NCI-H2171 (cell line): ENCODE measurements at regions not wholly inside any gene's neighbourhood (a gene's known extent, or its start where the extent isn't known, plus 50 kb on each side); places are given as distances from the start of the nearest gene placed in this dataset.

Experiments
- DNase-seq: peaks from one replicate; lab custom pipeline; 2025; lab: John Stamatoyannopoulos, UW

DNA sequence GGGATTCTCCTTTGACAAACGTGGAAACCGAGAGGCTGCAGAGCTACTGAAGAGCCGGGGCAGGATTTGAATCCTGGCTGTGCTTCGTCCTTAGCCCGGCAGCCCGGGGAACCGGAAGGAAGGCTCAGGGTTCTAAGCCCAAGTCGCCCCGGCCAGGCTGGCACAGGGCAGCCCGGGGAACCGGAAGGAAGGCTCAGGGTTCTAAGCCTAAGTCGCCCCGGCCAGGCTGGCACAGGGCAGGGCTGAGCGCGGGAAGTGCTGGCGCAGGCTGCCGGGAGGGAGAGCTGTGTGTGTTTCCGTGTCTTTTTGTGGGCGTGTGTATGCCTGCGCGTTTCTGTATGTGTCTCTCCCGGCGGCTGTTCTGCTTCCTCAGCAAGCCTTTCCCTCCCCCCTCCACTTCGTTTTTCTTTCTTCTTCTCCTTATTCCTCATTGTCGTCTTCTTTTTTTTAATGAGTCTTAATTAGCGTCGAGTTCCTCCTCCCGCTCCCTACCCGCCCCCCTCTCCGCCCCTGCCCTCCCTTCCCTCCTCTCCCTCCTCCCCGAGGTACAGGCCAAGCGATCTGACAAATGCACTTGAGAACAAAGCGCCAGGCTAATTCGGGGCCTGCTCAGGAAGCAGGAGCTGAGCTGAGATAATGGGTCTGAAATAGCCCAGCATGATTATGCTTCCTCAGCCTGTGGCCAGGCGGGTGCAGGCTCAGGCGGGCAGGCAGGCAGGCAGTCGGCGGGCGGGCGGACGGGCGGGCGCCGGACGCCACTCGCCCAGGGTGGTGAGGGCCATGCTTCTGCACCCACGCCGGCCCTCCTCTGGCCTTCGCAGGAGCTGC is 65.9 kb downstream of the EFNB1 start:
- no peak for DNase-seq

DNA sequence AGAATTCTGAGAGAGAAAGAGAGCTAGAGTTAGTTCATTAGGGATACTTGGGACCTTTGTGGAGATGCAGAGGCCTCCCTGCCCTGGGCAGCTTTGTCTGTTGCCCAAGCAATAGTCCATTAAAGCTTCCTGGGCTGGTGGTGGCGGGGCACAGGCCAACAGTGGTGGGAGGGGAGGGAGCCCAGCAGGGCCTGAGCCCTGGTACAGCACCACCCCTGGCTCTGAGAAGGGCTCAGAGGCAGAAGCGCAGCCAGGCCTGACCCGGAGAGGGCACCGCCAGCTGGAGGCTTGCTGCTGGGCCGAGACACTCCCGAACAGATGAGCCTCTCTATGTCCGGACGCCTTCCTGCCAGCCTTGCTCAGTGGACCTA is 65.3 kb downstream of the EFNB1 start:
- no peak for DNase-seq

DNA sequence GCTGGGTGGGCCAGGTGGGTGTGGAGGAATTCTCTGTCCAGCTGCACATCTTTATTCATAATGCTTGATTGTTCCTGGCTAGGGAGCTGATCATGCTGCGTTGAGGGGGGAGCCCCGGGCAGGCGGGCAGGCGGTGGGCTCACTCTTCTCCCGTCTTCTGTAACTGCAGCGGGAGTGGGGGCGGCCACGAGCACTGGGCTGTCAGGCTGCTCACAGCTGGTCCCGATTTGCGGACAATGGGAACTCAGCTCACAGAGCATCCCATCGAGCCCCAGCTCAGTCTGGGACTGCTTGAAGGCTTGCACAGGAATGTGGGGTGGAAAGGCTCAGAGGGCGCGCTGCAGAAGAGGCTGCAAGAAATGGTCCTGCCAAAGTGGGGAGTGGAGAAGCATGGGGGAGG is 63.8 kb downstream of the EFNB1 start:
- no peak for DNase-seq

DNA sequence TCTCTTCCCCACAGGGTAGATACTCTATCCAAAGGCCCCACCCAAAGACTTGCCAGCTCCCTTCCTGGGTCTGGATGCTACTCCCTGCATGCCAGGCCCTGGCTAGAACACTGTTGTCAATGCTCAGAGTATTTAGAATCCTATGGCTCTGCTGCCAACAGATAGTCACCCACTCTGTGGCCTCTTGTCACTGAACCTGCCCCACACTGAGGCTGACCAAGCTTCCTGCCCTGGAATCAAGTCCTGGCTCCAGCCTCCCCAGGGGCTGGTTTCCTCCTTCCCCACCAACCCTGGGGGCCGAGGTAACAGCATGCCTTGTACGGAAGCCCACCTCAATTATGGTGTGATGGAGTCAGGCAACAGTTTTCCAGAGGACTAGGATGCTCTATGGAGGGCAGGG is 63.3 kb downstream of the EFNB1 start:
- no peak for DNase-seq
